ENCODE measurements at regions not wholly inside any gene's neighbourhood (a gene's known extent, or its start where the extent isn't known, plus 50 kb on each side); places are given as distances from the start of the nearest gene placed in this dataset.

DNA sequence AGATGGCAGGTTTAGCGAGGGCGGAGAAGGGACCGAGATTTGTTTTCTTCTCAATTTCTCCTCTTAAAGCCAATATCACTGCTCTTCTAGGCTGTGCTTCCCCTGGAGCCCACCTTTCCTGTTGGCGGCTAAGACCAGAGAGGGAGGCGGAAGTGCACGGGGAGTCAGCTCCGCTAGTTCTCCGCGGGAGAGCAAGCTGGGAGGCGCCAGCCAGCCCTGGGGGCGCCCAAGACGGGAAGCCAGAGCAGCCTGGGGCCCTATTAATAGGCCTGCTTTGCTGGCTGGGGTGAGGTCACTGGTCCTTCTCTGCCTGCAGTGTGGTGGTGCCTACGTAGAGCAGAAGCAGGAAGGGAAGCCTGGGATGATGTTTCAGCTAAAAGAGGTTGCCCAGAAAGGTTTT is 61.6 kb downstream of the LSM5 start:
- Mint-ChIP-seq H3K4me3 (no peak overlapping the region), H3K27ac (no peak overlapping the region), H3K4me1 (ENCODE audit: low read depth) (peaks cover 1% of the 10 kb centered on the region), H3K36me3 (ENCODE audit: low read depth) (no peaks in the 10 kb centered on the region), H3K9me3 (ENCODE audit: insufficient read depth) (no peaks in the 10 kb centered on the region), H3K27me3 (ENCODE audit: low read depth) (peaks cover 23% of the 10 kb centered on the region)
- no peak for DNase-seq
- POLR2A ChIA-PET, result no interaction called here
- CTCF ChIA-PET, result no interaction called here
- no peak for ATAC-seq

- H3K27me3 Mint-ChIP-seq (ENCODE audit: low read depth), result peaks cover 23% of the 10 kb centered on the region
- no peaks in the 10 kb centered on the region for H3K36me3 Mint-ChIP-seq (ENCODE audit: low read depth)
- H3K9me3 Mint-ChIP-seq (ENCODE audit: insufficient read depth), result no peaks in the 10 kb centered on the region
- CTCF ChIA-PET, result no interaction called here
- ATAC-seq (peak; percentile 94), DNase-seq (peak; percentile 82)
- no peak overlapping the region for H3K4me3 Mint-ChIP-seq
- peaks cover 1% of the 10 kb centered on the region for H3K4me1 Mint-ChIP-seq (ENCODE audit: low read depth)
- POLR2A ChIA-PET, result no interaction called here
- H3K27ac Mint-ChIP-seq, result no peak overlapping the region
These were observed 62.4 kb downstream of the LSM5 start for GRCh38 chr7:32427769-32428291.

DNA sequence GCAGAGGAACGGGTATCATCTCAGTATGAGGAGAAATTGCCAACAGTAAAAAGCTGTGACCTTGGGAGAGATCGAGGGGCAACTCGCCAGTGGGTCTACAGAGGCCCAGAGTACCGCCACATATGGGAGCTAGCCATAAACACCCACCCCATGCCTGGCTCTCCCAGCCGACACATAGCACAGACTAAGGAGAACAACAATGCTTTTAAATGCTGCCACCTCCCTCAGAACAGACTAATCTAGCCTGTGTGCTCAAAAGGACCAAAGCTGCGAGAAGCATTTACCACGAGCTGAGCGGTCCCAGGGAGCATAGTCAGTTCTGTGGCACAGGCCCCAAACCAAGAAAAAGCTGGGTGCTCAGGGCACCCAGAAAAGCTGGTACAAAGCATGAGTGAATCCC is 73.3 kb downstream of the LSM5 start:
- H3K4me3 Mint-ChIP-seq, result no peak overlapping the region
- ChIA-PET POLR2A (interaction anchor here (0.6 kb wide), 1 partner anchor 1256 kb away, joined by 3 read pairs; no protein-coding TSS in a partner anchor), CTCF (no interaction called here)
- H3K9me3 Mint-ChIP-seq (ENCODE audit: insufficient read depth), result no peaks in the 10 kb centered on the region
- H3K27ac Mint-ChIP-seq, result no peak overlapping the region
- H3K27me3 Mint-ChIP-seq (ENCODE audit: low read depth), result peaks cover 3% of the 10 kb centered on the region
- H3K4me1 Mint-ChIP-seq (ENCODE audit: low read depth), result no peaks in the 10 kb centered on the region
- no peak for ATAC-seq
- no peak for DNase-seq
- no peaks in the 10 kb centered on the region for H3K36me3 Mint-ChIP-seq (ENCODE audit: low read depth)

- Mint-ChIP-seq H3K4me3 (no peak overlapping the region), H3K27ac (no peak overlapping the region), H3K27me3 (ENCODE audit: low read depth) (peaks cover 3% of the 10 kb centered on the region), H3K9me3 (ENCODE audit: insufficient read depth) (no peaks in the 10 kb centered on the region), H3K4me1 (ENCODE audit: low read depth) (no peaks in the 10 kb centered on the region), H3K36me3 (ENCODE audit: low read depth) (no peaks in the 10 kb centered on the region)
- DNase-seq (no peak), ATAC-seq (no peak)
- ChIA-PET POLR2A (no interaction called here), CTCF (no interaction called here)
These were observed 74.2 kb downstream of the LSM5 start for GRCh38 chr7:32415936-32416335.

DNA sequence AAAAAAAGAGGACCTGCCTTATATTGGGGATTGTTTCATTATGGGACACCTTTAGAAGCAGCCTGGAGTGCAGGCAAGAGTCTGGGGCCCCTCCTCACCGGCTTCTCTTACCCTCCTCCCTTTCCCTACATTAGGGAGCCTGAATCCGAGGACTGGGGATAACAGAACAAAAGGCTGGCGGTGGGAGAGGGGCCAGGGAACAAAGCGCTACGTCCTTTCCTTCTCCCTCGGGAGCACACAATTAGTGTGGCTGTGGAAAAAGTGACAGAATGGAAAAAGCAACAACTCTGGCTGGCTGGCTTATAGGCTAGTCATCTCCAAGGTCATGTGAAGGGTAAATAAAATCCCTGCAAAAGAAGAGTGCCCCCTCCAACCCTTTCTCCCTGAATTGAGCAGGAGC is 74.7 kb downstream of the LSM5 start:
- H3K36me3 Mint-ChIP-seq (ENCODE audit: low read depth), result no peaks in the 10 kb centered on the region
- H3K4me1 Mint-ChIP-seq (ENCODE audit: low read depth), result no peaks in the 10 kb centered on the region
- peaks cover 3% of the 10 kb centered on the region for H3K27me3 Mint-ChIP-seq (ENCODE audit: low read depth)
- DNase-seq (no peak), ATAC-seq (no peak)
- H3K4me3 Mint-ChIP-seq, result no peak overlapping the region
- H3K9me3 Mint-ChIP-seq (ENCODE audit: insufficient read depth), result no peaks in the 10 kb centered on the region
- H3K27ac Mint-ChIP-seq, result no peak overlapping the region
- CTCF ChIA-PET, result no interaction called here
- POLR2A ChIA-PET, result no interaction called here

GRCh38 chr7:32412471-32412870 is 77.7 kb downstream of the LSM5 start:
- H3K27me3 Mint-ChIP-seq (ENCODE audit: low read depth), result no peaks in the 10 kb centered on the region
- DNase-seq (no peak), ATAC-seq (no peak)
- CTCF ChIA-PET, result interaction anchor here (1.3 kb wide), 1 partner anchor 17 kb away, joined by 4 read pairs; no protein-coding TSS in a partner anchor
- H3K27ac Mint-ChIP-seq, result no peak overlapping the region
- no peaks in the 10 kb centered on the region for H3K4me1 Mint-ChIP-seq (ENCODE audit: low read depth)
- no peaks in the 10 kb centered on the region for H3K36me3 Mint-ChIP-seq (ENCODE audit: low read depth)
- no peak overlapping the region for H3K4me3 Mint-ChIP-seq
- POLR2A ChIA-PET, result no interaction called here
- H3K9me3 Mint-ChIP-seq (ENCODE audit: insufficient read depth), result no peaks in the 10 kb centered on the region

DNA sequence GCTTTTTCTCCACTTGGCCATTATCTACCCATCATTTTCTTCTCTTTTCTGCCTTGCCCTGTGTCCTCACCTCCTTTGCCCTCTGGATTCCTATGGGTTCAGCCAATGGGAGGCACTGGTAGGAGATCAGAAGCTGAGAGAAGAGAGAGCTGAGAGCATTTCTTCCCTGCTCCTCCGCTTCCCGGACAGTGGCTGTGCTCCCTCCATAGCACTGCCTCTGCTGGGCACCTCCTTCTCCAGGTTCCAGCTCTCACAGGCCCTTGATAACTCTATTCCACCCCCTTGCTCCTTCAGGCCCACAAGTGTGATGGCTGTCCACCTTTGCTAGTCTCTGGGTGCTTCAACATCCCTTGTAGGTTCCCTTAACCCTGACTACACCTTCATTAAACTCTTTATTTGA is 79.6 kb downstream of the LSM5 start:
- ATAC-seq, result no peak
- no peaks in the 10 kb centered on the region for H3K9me3 Mint-ChIP-seq (ENCODE audit: insufficient read depth)
- no peak overlapping the region for H3K4me3 Mint-ChIP-seq
- H3K27ac Mint-ChIP-seq, result no peak overlapping the region
- no peaks in the 10 kb centered on the region for H3K36me3 Mint-ChIP-seq (ENCODE audit: low read depth)
- ChIA-PET CTCF (no interaction called here), POLR2A (no interaction called here)
- no peak for DNase-seq
- no peaks in the 10 kb centered on the region for H3K27me3 Mint-ChIP-seq (ENCODE audit: low read depth)
- no peaks in the 10 kb centered on the region for H3K4me1 Mint-ChIP-seq (ENCODE audit: low read depth)

DNA sequence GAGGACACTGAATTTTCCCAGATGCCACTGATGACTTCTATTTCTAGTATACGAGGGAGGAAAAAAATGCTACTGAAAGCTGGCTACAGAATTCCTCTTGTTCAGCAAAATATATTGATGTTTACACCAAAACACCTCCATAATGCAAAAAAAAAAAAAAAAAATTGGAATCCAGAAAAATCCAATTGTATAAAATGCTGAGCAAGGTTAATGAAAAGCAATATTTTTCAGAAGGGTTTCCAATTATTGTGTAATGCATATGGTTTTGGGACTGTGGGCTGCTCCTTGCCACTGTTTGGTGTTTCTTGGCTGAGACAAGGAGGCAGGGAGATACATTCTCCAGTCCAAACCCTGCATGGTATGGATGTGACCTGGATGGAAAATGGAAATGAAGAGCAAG is 83.8 kb downstream of the LSM5 start:
- Mint-ChIP-seq H3K4me3 (no peak overlapping the region), H3K27me3 (ENCODE audit: low read depth) (no peaks in the 10 kb centered on the region), H3K9me3 (ENCODE audit: insufficient read depth) (no peaks in the 10 kb centered on the region), H3K27ac (no peak overlapping the region), H3K4me1 (ENCODE audit: low read depth) (no peaks in the 10 kb centered on the region), H3K36me3 (ENCODE audit: low read depth) (no peaks in the 10 kb centered on the region)
- no peak for ATAC-seq
- DNase-seq, result no peak
- ChIA-PET POLR2A (no interaction called here), CTCF (no interaction called here)

GRCh38 chr7:32403463-32404229 is 86.5 kb downstream of the LSM5 start:
- ChIA-PET CTCF (no interaction called here), POLR2A (no interaction called here)

GRCh38 chr7:32400676-32401075 is 89.5 kb downstream of the LSM5 start:
- Mint-ChIP-seq H3K4me3 (no peak overlapping the region), H3K27me3 (ENCODE audit: low read depth) (no peaks in the 10 kb centered on the region), H3K9me3 (ENCODE audit: insufficient read depth) (no peaks in the 10 kb centered on the region), H3K27ac (no peak overlapping the region), H3K4me1 (ENCODE audit: low read depth) (no peaks in the 10 kb centered on the region), H3K36me3 (ENCODE audit: low read depth) (no peaks in the 10 kb centered on the region)
- DNase-seq, result no peak
- no peak for ATAC-seq
- ChIA-PET CTCF (no interaction called here), POLR2A (no interaction called here)

More at GRCh38 chr7:32403463-32404229, 86.5 kb downstream of the LSM5 start:
- no peaks in the 10 kb centered on the region for H3K36me3 Mint-ChIP-seq (ENCODE audit: low read depth)
- H3K27me3 Mint-ChIP-seq (ENCODE audit: low read depth), result no peaks in the 10 kb centered on the region
- no peaks in the 10 kb centered on the region for H3K4me1 Mint-ChIP-seq (ENCODE audit: low read depth)
- H3K4me3 Mint-ChIP-seq, result no peak overlapping the region
- H3K27ac Mint-ChIP-seq, result no peak overlapping the region
- H3K9me3 Mint-ChIP-seq (ENCODE audit: insufficient read depth), result no peaks in the 10 kb centered on the region
- ATAC-seq (no peak), DNase-seq (no peak)

DNA sequence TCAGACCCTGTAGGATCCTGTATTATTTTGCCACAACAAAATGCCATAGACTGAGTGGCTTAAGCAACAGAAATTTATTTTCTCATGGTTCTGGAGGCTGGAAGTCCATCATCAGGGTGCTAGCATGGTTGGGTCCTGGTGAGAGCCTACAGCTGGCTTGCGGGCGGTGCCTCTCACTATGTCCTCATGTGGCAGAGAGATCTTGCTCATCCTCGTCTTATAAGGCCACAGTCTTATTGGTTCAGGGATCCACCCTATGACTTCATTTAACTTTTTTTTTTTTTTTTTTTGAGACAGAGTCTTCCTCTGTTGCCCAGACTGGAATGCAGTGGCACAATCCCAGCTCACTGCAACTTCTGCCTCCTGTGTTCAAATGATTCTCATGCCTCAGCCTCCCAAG is 90.9 kb downstream of the LSM5 start:
- Mint-ChIP-seq H3K36me3 (ENCODE audit: low read depth) (no peaks in the 10 kb centered on the region), H3K4me1 (ENCODE audit: low read depth) (no peaks in the 10 kb centered on the region), H3K9me3 (ENCODE audit: insufficient read depth) (no peaks in the 10 kb centered on the region), H3K27ac (no peak overlapping the region), H3K27me3 (ENCODE audit: low read depth) (peaks cover 2% of the 10 kb centered on the region), H3K4me3 (no peak overlapping the region)
- POLR2A ChIA-PET, result no interaction called here
- CTCF ChIA-PET, result no interaction called here
- no peak for ATAC-seq
- DNase-seq, result no peak

- DNase-seq (no peak), ATAC-seq (no peak)
- Mint-ChIP-seq H3K36me3 (ENCODE audit: low read depth) (no peaks in the 10 kb centered on the region), H3K9me3 (ENCODE audit: insufficient read depth) (no peaks in the 10 kb centered on the region), H3K4me1 (ENCODE audit: low read depth) (no peaks in the 10 kb centered on the region), H3K27ac (no peak overlapping the region), H3K27me3 (ENCODE audit: low read depth) (peaks cover 4% of the 10 kb centered on the region), H3K4me3 (no peak overlapping the region)
- POLR2A ChIA-PET, result no interaction called here
- CTCF ChIA-PET, result interaction anchor here (0.9 kb wide), 1 partner anchor 17 kb away, joined by 4 read pairs; no protein-coding TSS in a partner anchor
These were observed 95.0 kb downstream of the LSM5 start for GRCh38 chr7:32395168-32395567.

GRCh38 chr7:32393861-32394260 is 96.3 kb downstream of the LSM5 start:
- ChIA-PET CTCF (interaction anchor here (0.5 kb wide), 1 partner anchor 82 kb away, joined by 3 read pairs; no protein-coding TSS in a partner anchor), POLR2A (no interaction called here)
- DNase-seq (no peak), ATAC-seq (no peak)
- no peaks in the 10 kb centered on the region for H3K9me3 Mint-ChIP-seq (ENCODE audit: insufficient read depth)
- H3K27me3 Mint-ChIP-seq (ENCODE audit: low read depth), result peaks cover 4% of the 10 kb centered on the region
- H3K4me1 Mint-ChIP-seq (ENCODE audit: low read depth), result no peaks in the 10 kb centered on the region
- H3K27ac Mint-ChIP-seq, result no peak overlapping the region
- no peak overlapping the region for H3K4me3 Mint-ChIP-seq
- H3K36me3 Mint-ChIP-seq (ENCODE audit: low read depth), result no peaks in the 10 kb centered on the region
